ENCODE measurements at regions not wholly inside any gene's neighbourhood (a gene's known extent, or its start where the extent isn't known, plus 50 kb on each side); places are given as distances from the start of the nearest gene placed in this dataset.

GRCh38 chr6:137787016-137787415, 80.0 kb upstream of the TNFAIP3 start:
- WGBS, 2 donors, result 98 to 99% methylated on average over 2 of the region's 2 CpGs
- peaks cover 0 to 11% (median 2%) of the 10 kb centered on the region in 5 donors for H3K4me1 ChIP-seq (ENCODE audit: control insufficient read depth in 5 of 5, insufficient read depth in 5 of 5, low read length in 5 of 5)
- DNase-seq (no peak), ATAC-seq (ENCODE audit: insufficient read depth, low FRiP score) (no peak)
- no peak overlapping the region for H3K27ac ChIP-seq (ENCODE audit: low read depth in 1 of 2, low read length in 1 of 2)
- H3K9ac ChIP-seq (ENCODE audit: insufficient read depth in 1 of 2, low read length in 2 of 2), result no peak overlapping the region
- no peak overlapping the region for H3K4me3 ChIP-seq
- no peak for TF ChIP-seq CTCF (IDR thresholded peaks at IDR 0.05; ENCODE audit: control extremely low read depth, extremely low read depth)
- no peaks in the 10 kb centered on the region for H3K36me3 ChIP-seq (ENCODE audit: control insufficient read depth in 4 of 4, insufficient read depth in 4 of 4, low read length in 4 of 4)
- no peaks in the 10 kb centered on the region for H3K9me3 ChIP-seq (ENCODE audit: control insufficient read depth in 4 of 4, insufficient read depth in 3 of 4, low read length in 3 of 4)
- H3K27me3 ChIP-seq (ENCODE audit: control insufficient read depth in 3 of 3, insufficient read depth in 3 of 3, low read length in 2 of 3), result no peaks in the 10 kb centered on the region

GRCh38 chr6:137788248-137788647, 78.8 kb upstream of the TNFAIP3 start:
- 96 to 100% methylated on average over 1 of the region's 1 CpG for WGBS, 2 donors
- ATAC-seq (ENCODE audit: insufficient read depth, low FRiP score) (no peak), DNase-seq (no peak)
- Histone ChIP-seq H3K27ac (ENCODE audit: low read depth in 1 of 2, low read length in 1 of 2) (no peak overlapping the region), H3K27me3 (ENCODE audit: control insufficient read depth in 3 of 3, insufficient read depth in 3 of 3, low read length in 2 of 3) (no peaks in the 10 kb centered on the region), H3K9ac (ENCODE audit: insufficient read depth in 1 of 2, low read length in 2 of 2) (no peak overlapping the region), H3K4me3 (no peak overlapping the region), H3K4me1 (ENCODE audit: control insufficient read depth in 5 of 5, insufficient read depth in 5 of 5, low read length in 5 of 5) (peaks cover 0 to 7% (median 0%) of the 10 kb centered on the region in 5 donors), H3K36me3 (ENCODE audit: control insufficient read depth in 4 of 4, insufficient read depth in 4 of 4, low read length in 4 of 4) (no peaks in the 10 kb centered on the region), H3K9me3 (ENCODE audit: control insufficient read depth in 4 of 4, insufficient read depth in 3 of 4, low read length in 3 of 4) (no peaks in the 10 kb centered on the region)
- no peak for TF ChIP-seq CTCF (IDR thresholded peaks at IDR 0.05; ENCODE audit: control extremely low read depth, extremely low read depth)

GRCh38 chr6:137791281-137792159, 75.5 kb upstream of the TNFAIP3 start:
- no peak for TF ChIP-seq CTCF (IDR thresholded peaks at IDR 0.05; ENCODE audit: control extremely low read depth, extremely low read depth)
- WGBS, 2 donors, result 58 to 86% methylated on average over 6 of the region's 6 CpGs
- DNase-seq, result no peak
- no peaks in the 10 kb centered on the region for H3K27me3 ChIP-seq (ENCODE audit: control insufficient read depth in 3 of 3, insufficient read depth in 3 of 3, low read length in 2 of 3)
- H3K36me3 ChIP-seq (ENCODE audit: control insufficient read depth in 4 of 4, insufficient read depth in 4 of 4, low read length in 4 of 4), result no peaks in the 10 kb centered on the region
- no peak overlapping the region for H3K4me3 ChIP-seq
- H3K27ac ChIP-seq (ENCODE audit: low read depth in 1 of 2, low read length in 1 of 2), result no peak overlapping the region
- no peak for ATAC-seq (ENCODE audit: insufficient read depth, low FRiP score)
- no peaks in the 10 kb centered on the region for H3K9me3 ChIP-seq (ENCODE audit: control insufficient read depth in 4 of 4, insufficient read depth in 3 of 4, low read length in 3 of 4)
- H3K4me1 ChIP-seq (ENCODE audit: control insufficient read depth in 5 of 5, insufficient read depth in 5 of 5, low read length in 5 of 5), result peaks cover 0 to 11% (median 0%) of the 10 kb centered on the region in 5 donors
- H3K9ac ChIP-seq (ENCODE audit: insufficient read depth in 1 of 2, low read length in 2 of 2), result no peak overlapping the region
